Spleen (tissue), 7 donors: ENCODE measurements at regions not wholly inside any gene's neighbourhood (a gene's known extent, or its start where the extent isn't known, plus 50 kb on each side); places are given as distances from the start of the nearest gene placed in this dataset.
A peak's percentile ranks its signal among the peaks of the same experiment; 100 is the strongest.

Experiments used
- CTCF ChIP-seq, 11 experiments: fragments of 200-600 bp in 7 of 11; fragments of 450-650 bp in 4 of 11; sonication (generic) in 4 of 11; IDR thresholded peaks in 8 of 11; conservative IDR thresholded peaks in 3 of 11; 1 replicate in 7 of 11; 2 replicates in 4 of 11; pipeline versions ENCODE4 v1.4.0 to v1.8.0; 2016 to 2021; ENCODE audit warnings: antibody characterized with exemption in 11 of 11, inconsistent platforms in 4 of 11, mild to moderate bottlenecking in 1 of 11
- POLR2AphosphoS5 ChIP-seq, 3 donors: sonication (generic); formaldehyde crosslinking; IDR thresholded peaks; one replicate each; pipeline ENCODE4 v1.5.1; 2017; ENCODE audit warnings: antibody characterized with exemption in 3 of 3
- donor health status: DM: no; HTN: no; CAD: no; lungs with moderate emphysema.
- donor health status: DM: no; HTN: no; CAD: no.
- donor health status: DM: no; HTN: no; CAD: no.

- TF ChIP-seq CTCF (IDR thresholded peaks at IDR 0.05 in 8 of 11, conservative IDR thresholded peaks at IDR 0.05 in 3 of 11), result no peak
- peak in 1 of 3 donors; percentile 22 for TF ChIP-seq POLR2AphosphoS5 (IDR thresholded peaks at IDR 0.05)
Observed at GRCh38 chr7:47636433-47637175, 54.7 kb upstream of the TNS3 start.
